NB4 (cell line): ENCODE measurements at regions not wholly inside any gene's neighbourhood (a gene's known extent, or its start where the extent isn't known, plus 50 kb on each side); places are given as distances from the start of the nearest gene placed in this dataset.
"Not testable (repeated sequence)": the region's sequence is repeated elsewhere in the genome, so short reads cannot be mapped to it uniquely, and the experiment has no call there.

Source experiments
- DNase-seq: peaks from one replicate; pipeline ENCODE4 v3.0.0; 2010; ENCODE audit warnings: low read depth
- H3K4me3 ChIP-seq: one replicate; pipeline ENCODE4 v1.5.1; 2011; ENCODE audit warnings: mild to moderate bottlenecking, low read depth, low read length, moderate library complexity
- MYC ChIP-seq: IDR thresholded peaks from 2 replicates; pipeline ENCODE4 v1.6.1; 2011; ENCODE audit warnings: low read depth, low read length
- POLR2A ChIP-seq: IDR thresholded peaks from 2 replicates; pipeline ENCODE4 v1.6.1; 2011; ENCODE audit warnings: mild to moderate bottlenecking; ENCODE audit not compliant: insufficient read length; ENCODE audit errors: extremely low read depth
- TF ChIP-seq, protein P1 (sequence below): IDR thresholded peaks from 2 replicates; pipeline ENCODE4 v1.6.1; 2011; ENCODE audit warnings: low read depth, low read length
- TF ChIP-seq, protein P2 (sequence below): IDR thresholded peaks from one replicate; pipeline ENCODE4 v1.5.1; 2012; ENCODE audit warnings: low read depth, low read length

- TF ChIP-seq POLR2A (no peak), MYC (no peak)
- TF ChIP-seq, protein P1, sequence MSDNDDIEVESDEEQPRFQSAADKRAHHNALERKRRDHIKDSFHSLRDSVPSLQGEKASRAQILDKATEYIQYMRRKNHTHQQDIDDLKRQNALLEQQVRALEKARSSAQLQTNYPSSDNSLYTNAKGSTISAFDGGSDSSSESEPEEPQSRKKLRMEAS: no peak
- TF ChIP-seq, protein P2, sequence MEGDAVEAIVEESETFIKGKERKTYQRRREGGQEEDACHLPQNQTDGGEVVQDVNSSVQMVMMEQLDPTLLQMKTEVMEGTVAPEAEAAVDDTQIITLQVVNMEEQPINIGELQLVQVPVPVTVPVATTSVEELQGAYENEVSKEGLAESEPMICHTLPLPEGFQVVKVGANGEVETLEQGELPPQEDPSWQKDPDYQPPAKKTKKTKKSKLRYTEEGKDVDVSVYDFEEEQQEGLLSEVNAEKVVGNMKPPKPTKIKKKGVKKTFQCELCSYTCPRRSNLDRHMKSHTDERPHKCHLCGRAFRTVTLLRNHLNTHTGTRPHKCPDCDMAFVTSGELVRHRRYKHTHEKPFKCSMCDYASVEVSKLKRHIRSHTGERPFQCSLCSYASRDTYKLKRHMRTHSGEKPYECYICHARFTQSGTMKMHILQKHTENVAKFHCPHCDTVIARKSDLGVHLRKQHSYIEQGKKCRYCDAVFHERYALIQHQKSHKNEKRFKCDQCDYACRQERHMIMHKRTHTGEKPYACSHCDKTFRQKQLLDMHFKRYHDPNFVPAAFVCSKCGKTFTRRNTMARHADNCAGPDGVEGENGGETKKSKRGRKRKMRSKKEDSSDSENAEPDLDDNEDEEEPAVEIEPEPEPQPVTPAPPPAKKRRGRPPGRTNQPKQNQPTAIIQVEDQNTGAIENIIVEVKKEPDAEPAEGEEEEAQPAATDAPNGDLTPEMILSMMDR: no peak
- no peak for DNase-seq
- no peak overlapping the region for H3K4me3 ChIP-seq
Observed at GRCh38 chr6:164049517-164049988, 635.0 kb downstream of the QKI start.

- no peak for DNase-seq
- TF ChIP-seq, protein P1: no peak
- TF ChIP-seq, protein P2: no peak
- TF ChIP-seq POLR2A: no peak
- no peak for TF ChIP-seq MYC
- H3K4me3 ChIP-seq: no peak overlapping the region
Observed at GRCh38 chr6:164048840-164049516, 634.5 kb downstream of the QKI start.

GRCh38 chr6:164045082-164045481 is 630.6 kb downstream of the QKI start:
- no peak for TF ChIP-seq POLR2A
- TF ChIP-seq MYC: no peak
- DNase-seq: no peak

DNA sequence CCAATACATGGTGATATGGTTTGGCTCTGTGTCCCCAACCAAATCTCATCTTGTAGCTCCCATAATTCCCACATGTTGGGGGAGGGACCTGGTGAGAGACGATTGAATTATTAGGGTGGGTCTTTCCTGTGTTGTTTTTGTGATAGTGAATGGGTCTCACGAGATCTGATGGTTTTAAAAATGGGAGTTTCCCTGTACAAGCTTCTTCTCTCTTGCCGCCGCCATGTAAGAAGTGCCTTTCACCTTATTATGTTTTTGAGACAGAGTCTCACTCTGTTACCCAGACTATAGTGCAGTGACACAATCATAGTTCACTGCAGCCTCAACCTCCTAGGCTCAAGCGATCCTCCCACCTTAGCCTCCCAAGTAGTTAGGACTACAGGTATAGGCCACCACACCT is 629.1 kb downstream of the QKI start:
- not testable (repeated sequence) for DNase-seq, H3K4me3 ChIP-seq

More at GRCh38 chr6:164045082-164045481, 630.6 kb downstream of the QKI start:
- H3K4me3 ChIP-seq: no peak overlapping the region

GRCh38 chr6:164042212-164042611 is 627.7 kb downstream of the QKI start:
- no peak overlapping the region for H3K4me3 ChIP-seq
- no peak for DNase-seq
- TF ChIP-seq MYC: no peak
- TF ChIP-seq, protein P1: no peak
- no peak for TF ChIP-seq POLR2A
- TF ChIP-seq, protein P2: no peak

- H3K4me3 ChIP-seq: no peak overlapping the region
- TF ChIP-seq, protein P2: no peak
- TF ChIP-seq, protein P1: no peak
- TF ChIP-seq MYC (no peak), POLR2A (no peak)
- no peak for DNase-seq
Observed at GRCh38 chr6:164040994-164041393, 626.5 kb downstream of the QKI start.

DNA sequence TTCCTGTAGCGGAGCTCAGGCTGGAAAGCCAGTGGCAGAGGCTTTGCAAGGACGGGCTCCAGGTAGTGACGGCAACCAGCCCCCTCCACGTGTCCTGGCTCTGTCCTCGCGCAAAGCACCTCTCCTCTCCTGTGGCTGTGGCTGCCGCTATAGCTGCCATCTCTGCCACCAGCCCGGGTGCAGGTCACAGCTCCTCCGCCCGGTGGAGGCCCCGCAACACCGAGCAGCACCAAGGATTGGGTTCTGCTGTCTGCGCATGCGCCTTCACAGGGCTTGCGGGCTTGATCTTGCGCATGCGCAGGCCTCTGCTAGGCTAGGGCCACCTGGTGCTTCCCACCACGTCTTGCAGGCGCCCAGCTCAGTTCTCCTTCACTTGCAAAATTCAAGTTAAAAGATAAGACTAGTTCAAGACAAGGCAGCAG is 625.4 kb downstream of the QKI start:
- DNase-seq: no peak
- H3K4me3 ChIP-seq: no peak overlapping the region
- TF ChIP-seq, protein P1: no peak
- TF ChIP-seq MYC (no peak), POLR2A (no peak)
- TF ChIP-seq, protein P2: no peak
